Loucy (cell line): ENCODE measurements at regions not wholly inside any gene's neighbourhood (a gene's known extent, or its start where the extent isn't known, plus 50 kb on each side); places are given as distances from the start of the nearest gene placed in this dataset.

Source experiments
- EZH2phosphoT487 ChIP-seq: fragments of 200-600 bp; IDR thresholded peaks from 2 replicates; pipeline ENCODE4 v1.6.1; 2018; ENCODE audit warnings: antibody characterized with exemption, mild to moderate bottlenecking, moderate library complexity, borderline replicate concordance
- TF ChIP-seq, protein P1 (sequence below): fragments of 200-600 bp; sonication (generic); conservative IDR thresholded peaks from 2 replicates; pipeline ENCODE4 v1.5.1; 2014; ENCODE audit warnings: mild to moderate bottlenecking, antibody characterized with exemption, low read length

DNA sequence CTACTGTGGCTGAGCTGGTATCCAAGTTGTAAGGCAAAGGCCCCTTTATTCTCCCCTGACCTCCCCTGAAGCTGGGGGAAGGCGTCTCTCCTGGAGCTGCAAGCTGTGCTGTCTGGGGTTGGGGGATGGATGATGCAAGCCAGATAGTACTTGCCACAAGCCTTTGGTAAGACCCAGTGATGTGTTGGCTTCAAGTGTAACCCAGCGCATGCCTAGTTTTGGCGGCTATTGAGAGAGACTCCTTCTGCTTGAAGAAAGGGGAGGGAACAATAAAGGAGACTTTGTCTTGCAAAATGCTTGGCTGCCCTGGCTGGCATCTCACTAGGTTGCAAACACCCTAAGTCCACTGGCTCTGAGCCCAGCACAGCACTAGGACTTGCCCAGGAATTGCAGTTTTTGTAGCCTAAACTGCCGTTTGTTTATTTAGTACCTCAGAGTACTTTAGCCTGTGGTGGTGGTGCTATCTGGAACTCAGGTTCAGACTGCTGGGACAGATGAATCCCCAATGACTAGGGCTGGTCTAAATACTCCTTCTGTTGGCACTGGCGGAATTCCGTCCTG lies 108.2 kb downstream of the TNFSF13B start:
- TF ChIP-seq, protein P1, sequence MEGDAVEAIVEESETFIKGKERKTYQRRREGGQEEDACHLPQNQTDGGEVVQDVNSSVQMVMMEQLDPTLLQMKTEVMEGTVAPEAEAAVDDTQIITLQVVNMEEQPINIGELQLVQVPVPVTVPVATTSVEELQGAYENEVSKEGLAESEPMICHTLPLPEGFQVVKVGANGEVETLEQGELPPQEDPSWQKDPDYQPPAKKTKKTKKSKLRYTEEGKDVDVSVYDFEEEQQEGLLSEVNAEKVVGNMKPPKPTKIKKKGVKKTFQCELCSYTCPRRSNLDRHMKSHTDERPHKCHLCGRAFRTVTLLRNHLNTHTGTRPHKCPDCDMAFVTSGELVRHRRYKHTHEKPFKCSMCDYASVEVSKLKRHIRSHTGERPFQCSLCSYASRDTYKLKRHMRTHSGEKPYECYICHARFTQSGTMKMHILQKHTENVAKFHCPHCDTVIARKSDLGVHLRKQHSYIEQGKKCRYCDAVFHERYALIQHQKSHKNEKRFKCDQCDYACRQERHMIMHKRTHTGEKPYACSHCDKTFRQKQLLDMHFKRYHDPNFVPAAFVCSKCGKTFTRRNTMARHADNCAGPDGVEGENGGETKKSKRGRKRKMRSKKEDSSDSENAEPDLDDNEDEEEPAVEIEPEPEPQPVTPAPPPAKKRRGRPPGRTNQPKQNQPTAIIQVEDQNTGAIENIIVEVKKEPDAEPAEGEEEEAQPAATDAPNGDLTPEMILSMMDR = no peak
- no peak for TF ChIP-seq EZH2phosphoT487
